K562 (cell line): ENCODE measurements at regions not wholly inside any gene's neighbourhood (a gene's known extent, or its start where the extent isn't known, plus 50 kb on each side); places are given as distances from the start of the nearest gene placed in this dataset.
A peak's percentile ranks its signal among the peaks of the same experiment; 100 is the strongest.

Experiments
- ATAC-seq: fragments of 200-7000 bp; cut with Tn5 transposase; 3 replicates; pipeline ENCODE4 v1.9.1; 2020; ENCODE audit warnings: moderate library complexity
- BruUV-seq: library from RNA; stranded (reverse); fragments of 400-500 nt; replicated peaks from 2 replicates; lab custom pipeline; 2021; lab: Mats Ljungman, UMichigan
- CTCF ChIA-PET: fragments of 300-600 bp; formaldehyde crosslinking; extraction: SDS; loops from one replicate; lab custom pipeline; 2021; ENCODE audit warnings: low intra/inter-chr PET ratio; lab: Yijun Ruan, JAX
- POLR2A ChIA-PET: fragments of 300-600, 350-650 bp; sonication (Branson Sonifier 250); formaldehyde crosslinking; extraction: SDS; loops from one replicate; lab custom pipeline; 2021; ENCODE audit warnings: antibody characterized with exemption, inconsistent platforms; lab: Yijun Ruan, JAX
- DNase-seq, 4 experiments: peaks; one replicate each; pipeline versions ENCODE4 v3.0.0 to v3.0.0-alpha.2; 2011 to 2018; ENCODE audit warnings: low spot score in 3 of 4, mixed read lengths in 3 of 4; ENCODE audit errors: extremely low read depth in 1 of 4
- FAIRE-seq: peaks from 2 replicates; lab custom pipeline; 2011; peaks lifted over from hg19 to GRCh38; lab: Jason Lieb, UNC
- H2AFZ ChIP-seq: 2 replicates; pipeline ENCODE4 v1.6.0; 2011; ENCODE audit warnings: low read depth, low read length, control low read depth, inconsistent platforms
- H3K27ac ChIP-seq: fragments of 200-600 bp; 3 replicates; pipeline ENCODE4 v1.8.0; 2011; ENCODE audit warnings: low read depth, mild to moderate bottlenecking, control low read depth, inconsistent platforms, low read length, moderate library complexity, mixed read lengths; ENCODE audit errors: extremely low read depth
- H3K27me3 ChIP-seq, 2 experiments: fragments of 300-600 bp in 1 of 2; 2 replicates in 1 of 2; 3 replicates in 1 of 2; pipeline versions ENCODE4 v1.6.0 to v1.8.0; 2011; ENCODE audit warnings: inconsistent platforms in 2 of 2, low read length in 2 of 2, mild to moderate bottlenecking in 1 of 2, mixed read lengths in 1 of 2, moderate library complexity in 1 of 2; ENCODE audit not compliant: control insufficient read depth in 2 of 2, insufficient read depth in 2 of 2
- H3K36me3 ChIP-seq: fragments of 300-600 bp; 3 replicates; pipeline ENCODE4 v1.8.0; 2011; ENCODE audit warnings: mild to moderate bottlenecking, low read length, inconsistent platforms; ENCODE audit not compliant: control insufficient read depth, insufficient read depth
- H3K4me1 ChIP-seq, 2 experiments: fragments of 200-600 bp in 1 of 2; replicated peaks in 1 of 2; 2 replicates in 1 of 2; 3 replicates in 1 of 2; pipeline versions ENCODE4 v1.5.1 to v1.8.0; 2011; ENCODE audit warnings: inconsistent platforms in 2 of 2, low read length in 2 of 2, mild to moderate bottlenecking in 1 of 2, mixed read lengths in 1 of 2, moderate library complexity in 1 of 2; ENCODE audit not compliant: control insufficient read depth in 2 of 2, insufficient read depth in 2 of 2
- H3K4me2 ChIP-seq: 2 replicates; pipeline ENCODE4 v1.6.1; 2011; ENCODE audit warnings: low read length, control low read depth, inconsistent platforms, mixed read lengths; ENCODE audit not compliant: insufficient read depth
- H3K4me3 ChIP-seq: fragments of 200-600 bp; sonication (generic), shearing (Covaris generic); 2 replicates; pipeline ENCODE4 v1.5.1; 2016; ENCODE audit warnings: control low read depth, inconsistent platforms
- H3K79me2 ChIP-seq: fragments of 200-600 bp; 3 replicates; pipeline ENCODE4 v1.8.0; 2011; ENCODE audit warnings: low read length, inconsistent platforms; ENCODE audit not compliant: control insufficient read depth, insufficient read depth
- H3K9ac ChIP-seq, 2 experiments: 2 replicates each; pipeline versions ENCODE4 v1.6.0 to v1.6.1; 2011; ENCODE audit warnings: low read depth in 2 of 2, low read length in 2 of 2, control low read depth in 1 of 2, inconsistent platforms in 1 of 2, mild to moderate bottlenecking in 1 of 2, mixed read lengths in 1 of 2; ENCODE audit not compliant: insufficient read depth in 1 of 2
- H3K9me1 ChIP-seq: one replicate; pipeline ENCODE4 v1.6.0; 2011; ENCODE audit warnings: inconsistent platforms, mild to moderate bottlenecking, low read length, moderate library complexity; ENCODE audit not compliant: control insufficient read depth, insufficient read depth
- H3K9me3 ChIP-seq: replicated peaks from 2 replicates; pipeline ENCODE4 v1.5.1; 2011; ENCODE audit warnings: low read depth, low read length, inconsistent platforms; ENCODE audit not compliant: control insufficient read depth, insufficient read depth
- H4K20me1 ChIP-seq: replicated peaks from 2 replicates; pipeline ENCODE4 v1.6.1; 2011; ENCODE audit warnings: low read length, inconsistent platforms, mixed read lengths; ENCODE audit not compliant: control insufficient read depth, insufficient read depth
- ELF1 ChIP-seq: fragments of 200-800 bp; sonication (Bioruptor generic); IDR thresholded peaks from 2 replicates; pipeline ENCODE4 v1.6.1; 2016; ENCODE audit warnings: missing genetic modification characterization, missing compliant biosample characterization
- IRF2 ChIP-seq: sonication (generic); formaldehyde crosslinking; IDR thresholded peaks from 2 replicates; pipeline ENCODE4 v1.8.1; 2022; ENCODE audit warnings: mild to moderate bottlenecking, missing genetic modification reagents
- MCM3 ChIP-seq: fragments of 450-650 bp; IDR thresholded peaks from 2 replicates; pipeline ENCODE4 v1.6.1; 2016
- MCM7 ChIP-seq, 2 experiments: fragments of 450-650 bp; IDR thresholded peaks; 2 replicates each; pipeline ENCODE4 v1.6.1; 2016 to 2018
- TARDBP ChIP-seq: fragments of 450-650 bp; IDR thresholded peaks from 2 replicates; pipeline ENCODE4 v1.6.1; 2016
- ZNF764 ChIP-seq: fragments of 250-450 bp; sonication (Bioruptor Pico); IDR thresholded peaks from 2 replicates; pipeline ENCODE4 v1.4.0; 2020; ENCODE audit warnings: low read depth, mild to moderate bottlenecking, moderate library complexity
- WGBS: fragments of 100-300 bp; shearing (Covaris generic); methylation state at CpG from one replicate; pipeline ENCODE4 v1.1.6; 2016; ENCODE audit warnings: low coverage, mixed read lengths; ENCODE audit not compliant: insufficient coverage; ENCODE audit errors: missing lambda C conversion rate; 5-methylcytosine and 5-hydroxymethylcytosine counted together
- in situ Hi-C: fragments of 300-500 bp; cut with MboI; formaldehyde crosslinking; loops from 4 replicates; pipeline ENCODE4 v1.15.0; 2018; ENCODE audit warnings: inconsistent platforms, mixed read lengths
- intact Hi-C: fragments of 100-400 bp; cut with micrococcal nuclease; formaldehyde crosslinking; loops from 2 replicates; pipeline ENCODE4 v1.14.2; 2022
- TF ChIP-seq, protein P1 (sequence below): fragments of 200-400 bp; formaldehyde crosslinking; IDR thresholded peaks from 2 replicates; pipeline ENCODE4 v1.6.1; 2017; ENCODE audit warnings: mild to moderate bottlenecking, low read depth, low read length, moderate library complexity

DNA sequence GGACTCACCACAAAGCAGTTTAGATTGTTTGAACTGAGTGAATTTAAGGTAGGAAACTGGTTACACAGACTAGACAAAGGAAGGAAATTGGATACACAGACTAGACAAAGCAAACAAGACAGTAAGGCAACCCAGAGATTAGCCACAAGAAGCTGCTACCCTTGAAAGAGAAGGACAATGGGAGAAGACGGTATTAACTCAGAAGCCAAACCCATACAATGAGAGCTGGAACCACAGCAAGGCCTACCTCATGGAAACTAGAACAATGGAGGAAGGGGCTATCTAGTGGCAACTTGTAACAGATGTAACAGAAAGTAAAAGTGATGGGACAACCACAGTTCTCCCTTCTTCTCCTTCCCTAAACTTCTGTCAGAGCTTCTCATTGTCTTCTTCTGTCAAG is 410.9 kb upstream of the SPRY2 start:
- BruUV-seq: no TSS peak
- ATAC-seq: no peak; the same call in 2 of the 3 replicates
- no peaks in the 10 kb centered on the region for H3K36me3 ChIP-seq

More for the DNA sequence above, 410.9 kb upstream of the SPRY2 start:
- 6% methylated on average over 1 of the region's 1 CpG for WGBS
- no peak overlapping the region for H3K4me3 ChIP-seq
- DNase-seq: no peak
- no peaks in the 10 kb centered on the region for H3K79me2 ChIP-seq
- H3K27me3 ChIP-seq: no peaks in the 10 kb centered on the region
- intact Hi-C loops (no loop called here), in situ Hi-C loops (no loop called here)
- H3K4me1 ChIP-seq: no peaks in the 10 kb centered on the region
- H3K27ac ChIP-seq: no peak overlapping the region
- TF ChIP-seq MCM7 (IDR thresholded peaks at IDR 0.05) (peak in 1 of 2 experiments; percentile 12; a peak in 1 of 4 replicates), TARDBP (no peak), MCM3 (0 out of 2 replicates have a peak, but pooled peaks have one; percentile 53), ZNF764 (CRISPR knock-in tag) (no peak), ELF1 (tag) (no peak), IRF2 (CRISPR knock-in tag) (0 out of 2 replicates have a peak, but pooled peaks have one; percentile 77)
- TF ChIP-seq, protein P1, sequence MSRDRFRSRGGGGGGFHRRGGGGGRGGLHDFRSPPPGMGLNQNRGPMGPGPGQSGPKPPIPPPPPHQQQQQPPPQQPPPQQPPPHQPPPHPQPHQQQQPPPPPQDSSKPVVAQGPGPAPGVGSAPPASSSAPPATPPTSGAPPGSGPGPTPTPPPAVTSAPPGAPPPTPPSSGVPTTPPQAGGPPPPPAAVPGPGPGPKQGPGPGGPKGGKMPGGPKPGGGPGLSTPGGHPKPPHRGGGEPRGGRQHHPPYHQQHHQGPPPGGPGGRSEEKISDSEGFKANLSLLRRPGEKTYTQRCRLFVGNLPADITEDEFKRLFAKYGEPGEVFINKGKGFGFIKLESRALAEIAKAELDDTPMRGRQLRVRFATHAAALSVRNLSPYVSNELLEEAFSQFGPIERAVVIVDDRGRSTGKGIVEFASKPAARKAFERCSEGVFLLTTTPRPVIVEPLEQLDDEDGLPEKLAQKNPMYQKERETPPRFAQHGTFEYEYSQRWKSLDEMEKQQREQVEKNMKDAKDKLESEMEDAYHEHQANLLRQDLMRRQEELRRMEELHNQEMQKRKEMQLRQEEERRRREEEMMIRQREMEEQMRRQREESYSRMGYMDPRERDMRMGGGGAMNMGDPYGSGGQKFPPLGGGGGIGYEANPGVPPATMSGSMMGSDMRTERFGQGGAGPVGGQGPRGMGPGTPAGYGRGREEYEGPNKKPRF: no peak
- FAIRE-seq: no peak
- no peaks in the 10 kb centered on the region; the same call in 1 of the 2 replicates for H3K9me3 ChIP-seq
- no peak overlapping the region for H3K9ac ChIP-seq
- ChIA-PET POLR2A (interaction anchor here (0.6 kb wide), 1 partner anchor 113 kb away, joined by 4 read pairs; no protein-coding TSS in a partner anchor), CTCF (no interaction called here)
- H4K20me1 ChIP-seq: no peaks in the 10 kb centered on the region
- no peaks in the 10 kb centered on the region for H3K9me1 ChIP-seq
- H2AFZ ChIP-seq: no peak overlapping the region
- H3K4me2 ChIP-seq: no peak overlapping the region
